ENCODE measurements at regions not wholly inside any gene's neighbourhood (a gene's known extent, or its start where the extent isn't known, plus 50 kb on each side); places are given as distances from the start of the nearest gene placed in this dataset.

GRCh38 chr13:22210134-22210930 is 539.5 kb downstream of the FGF9 start:
- 78 to 91% methylated on average over 4 to 14 of the region's 14 CpGs for WGBS, 2 experiments (ENCODE audit: insufficient coverage in 1 of 2, insufficient read length in 1 of 2)
- TF ChIP-seq, protein P1, sequence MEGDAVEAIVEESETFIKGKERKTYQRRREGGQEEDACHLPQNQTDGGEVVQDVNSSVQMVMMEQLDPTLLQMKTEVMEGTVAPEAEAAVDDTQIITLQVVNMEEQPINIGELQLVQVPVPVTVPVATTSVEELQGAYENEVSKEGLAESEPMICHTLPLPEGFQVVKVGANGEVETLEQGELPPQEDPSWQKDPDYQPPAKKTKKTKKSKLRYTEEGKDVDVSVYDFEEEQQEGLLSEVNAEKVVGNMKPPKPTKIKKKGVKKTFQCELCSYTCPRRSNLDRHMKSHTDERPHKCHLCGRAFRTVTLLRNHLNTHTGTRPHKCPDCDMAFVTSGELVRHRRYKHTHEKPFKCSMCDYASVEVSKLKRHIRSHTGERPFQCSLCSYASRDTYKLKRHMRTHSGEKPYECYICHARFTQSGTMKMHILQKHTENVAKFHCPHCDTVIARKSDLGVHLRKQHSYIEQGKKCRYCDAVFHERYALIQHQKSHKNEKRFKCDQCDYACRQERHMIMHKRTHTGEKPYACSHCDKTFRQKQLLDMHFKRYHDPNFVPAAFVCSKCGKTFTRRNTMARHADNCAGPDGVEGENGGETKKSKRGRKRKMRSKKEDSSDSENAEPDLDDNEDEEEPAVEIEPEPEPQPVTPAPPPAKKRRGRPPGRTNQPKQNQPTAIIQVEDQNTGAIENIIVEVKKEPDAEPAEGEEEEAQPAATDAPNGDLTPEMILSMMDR (conservative IDR thresholded peaks at IDR 0.05) = no peak
- Histone ChIP-seq H3K9ac (ENCODE audit: extremely low read depth, low read length, poor library complexity, severe bottlenecking) (no peak overlapping the region), H3K9me3 (ENCODE audit: control insufficient read depth, low read length) (no peaks in the 10 kb centered on the region), H3K4me3 (ENCODE audit: low read length) (no peak overlapping the region), H3K27me3 (ENCODE audit: control insufficient read depth, insufficient read depth, low read length, poor library complexity, severe bottlenecking) (no peaks in the 10 kb centered on the region), H3K36me3 (ENCODE audit: control insufficient read depth, insufficient read depth, low read length) (no peaks in the 10 kb centered on the region), H3K4me1 (ENCODE audit: control insufficient read depth, insufficient read depth, low read length) (no peaks in the 10 kb centered on the region), H3K27ac (ENCODE audit: low read depth, low read length) (no peak overlapping the region)
- no peak overlapping the region for H3K4me3 Mint-ChIP-seq
- H3K27ac Mint-ChIP-seq = peak overlapping the region; percentile 42
- no peaks in the 10 kb centered on the region for H3K27me3 Mint-ChIP-seq (ENCODE audit: insufficient read depth)
- H3K4me1 Mint-ChIP-seq = peaks cover 13% of the 10 kb centered on the region
- H3K36me3 Mint-ChIP-seq (ENCODE audit: low read depth) = no peaks in the 10 kb centered on the region
- no peaks in the 10 kb centered on the region for H3K9me3 Mint-ChIP-seq
- peak; percentile 50 for DNase-seq

GRCh38 chr13:22211876-22212275 is 541.0 kb downstream of the FGF9 start:
- H3K27ac Mint-ChIP-seq = no peak overlapping the region
- no peak overlapping the region for H3K4me3 ChIP-seq (ENCODE audit: low read length)
- no peaks in the 10 kb centered on the region for H3K36me3 Mint-ChIP-seq (ENCODE audit: low read depth)
- no peaks in the 10 kb centered on the region for H3K27me3 Mint-ChIP-seq (ENCODE audit: insufficient read depth)
- no peaks in the 10 kb centered on the region for H3K4me1 ChIP-seq (ENCODE audit: control insufficient read depth, insufficient read depth, low read length)
- H3K9ac ChIP-seq (ENCODE audit: extremely low read depth, low read length, poor library complexity, severe bottlenecking) = no peak overlapping the region
- WGBS, 2 experiments (ENCODE audit: insufficient coverage in 1 of 2, insufficient read length in 1 of 2) = 94 to 96% methylated on average over 13 to 14 of the region's 14 CpGs
- H3K9me3 ChIP-seq (ENCODE audit: control insufficient read depth, low read length) = no peaks in the 10 kb centered on the region
- DNase-seq = no peak
- H3K27me3 ChIP-seq (ENCODE audit: control insufficient read depth, insufficient read depth, low read length, poor library complexity, severe bottlenecking) = no peaks in the 10 kb centered on the region
- no peaks in the 10 kb centered on the region for H3K9me3 Mint-ChIP-seq
- H3K4me3 Mint-ChIP-seq = no peak overlapping the region
- TF ChIP-seq, protein P1 (conservative IDR thresholded peaks at IDR 0.05) = no peak
- H3K4me1 Mint-ChIP-seq = peaks cover 15% of the 10 kb centered on the region
- H3K27ac ChIP-seq (ENCODE audit: low read depth, low read length) = no peak overlapping the region
- H3K36me3 ChIP-seq (ENCODE audit: control insufficient read depth, insufficient read depth, low read length) = no peaks in the 10 kb centered on the region

DNA sequence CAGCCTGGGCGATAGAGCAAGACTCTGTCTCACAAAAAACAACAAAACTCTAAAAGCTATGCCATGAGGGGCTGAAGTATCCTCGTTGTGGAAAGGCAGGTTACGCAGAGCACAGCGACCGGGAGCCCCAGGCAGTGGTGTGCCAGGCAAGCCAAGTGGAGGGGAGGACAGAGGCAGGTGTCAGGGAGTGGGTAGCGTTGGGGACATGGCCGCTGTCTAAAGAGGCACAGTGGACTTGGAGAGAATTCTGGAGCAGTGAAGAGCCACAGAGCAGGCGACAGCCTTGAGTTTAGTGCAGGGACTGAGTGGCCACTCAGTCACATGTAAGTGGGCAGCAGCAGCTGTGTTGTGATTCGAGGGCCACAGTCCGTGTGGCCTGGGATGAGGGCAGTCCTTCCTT is 541.7 kb downstream of the FGF9 start:
- Mint-ChIP-seq H3K27me3 (ENCODE audit: insufficient read depth) (no peaks in the 10 kb centered on the region), H3K27ac (no peak overlapping the region)
- no peak for DNase-seq

More for the DNA sequence above, 541.7 kb downstream of the FGF9 start:
- Mint-ChIP-seq H3K9me3 (no peaks in the 10 kb centered on the region), H3K4me3 (no peak overlapping the region), H3K4me1 (peaks cover 15% of the 10 kb centered on the region), H3K36me3 (ENCODE audit: low read depth) (no peaks in the 10 kb centered on the region)
- H3K36me3 ChIP-seq (ENCODE audit: control insufficient read depth, insufficient read depth, low read length) = no peaks in the 10 kb centered on the region
- WGBS, 2 experiments (ENCODE audit: insufficient coverage in 1 of 2, insufficient read length in 1 of 2) = 88 to 92% methylated on average over 1 to 10 of the region's 10 CpGs
- H3K9ac ChIP-seq (ENCODE audit: extremely low read depth, low read length, poor library complexity, severe bottlenecking) = no peak overlapping the region
- no peaks in the 10 kb centered on the region for H3K27me3 ChIP-seq (ENCODE audit: control insufficient read depth, insufficient read depth, low read length, poor library complexity, severe bottlenecking)
- H3K4me3 ChIP-seq (ENCODE audit: low read length) = no peak overlapping the region
- TF ChIP-seq, protein P1 (conservative IDR thresholded peaks at IDR 0.05) = no peak
- H3K9me3 ChIP-seq (ENCODE audit: control insufficient read depth, low read length) = no peaks in the 10 kb centered on the region
- H3K27ac ChIP-seq (ENCODE audit: low read depth, low read length) = no peak overlapping the region
- no peaks in the 10 kb centered on the region for H3K4me1 ChIP-seq (ENCODE audit: control insufficient read depth, insufficient read depth, low read length)
